ENCODE measurements at regions not wholly inside any gene's neighbourhood (a gene's known extent, or its start where the extent isn't known, plus 50 kb on each side); places are given as distances from the start of the nearest gene placed in this dataset.

DNA sequence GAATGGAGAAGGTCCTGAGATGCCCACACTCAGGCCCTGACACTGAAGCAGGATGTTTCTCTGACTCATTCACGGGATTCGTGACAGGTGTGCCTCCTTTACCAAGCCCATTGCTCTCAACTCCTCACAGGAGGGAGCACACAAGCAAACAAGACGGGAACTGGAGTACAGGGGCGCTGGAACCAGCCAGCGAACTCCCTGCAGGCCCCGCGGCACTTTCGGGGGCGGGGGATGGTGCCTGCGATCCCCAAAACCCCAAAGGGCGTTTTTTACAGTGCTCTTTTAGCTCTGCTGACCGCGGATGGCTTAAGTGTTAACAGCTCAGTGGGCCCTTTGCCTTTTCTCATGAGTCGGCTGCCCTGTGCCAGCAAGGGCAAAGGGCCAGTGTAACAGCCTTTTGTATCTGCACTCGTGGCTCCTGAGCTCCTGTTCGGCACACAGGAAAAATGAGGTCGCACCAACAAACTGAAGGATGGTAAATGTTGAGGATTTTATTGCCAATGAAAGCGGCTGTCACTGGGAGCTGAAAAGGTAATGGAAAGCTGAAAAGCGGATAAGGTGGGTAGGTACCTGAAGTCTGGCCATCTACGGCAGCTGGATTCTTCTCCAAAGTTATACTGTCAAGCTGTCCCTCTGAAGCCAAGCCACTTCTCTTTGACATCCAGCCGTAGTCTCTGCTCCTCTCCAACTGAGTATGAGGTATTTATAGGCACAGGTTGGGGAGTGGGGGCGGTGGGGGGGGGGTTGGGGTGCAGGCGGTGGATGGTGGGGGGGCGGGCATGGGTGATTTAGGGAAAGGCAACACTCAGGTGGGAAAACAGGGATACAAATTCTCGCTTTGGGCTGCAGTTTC is 65.0 kb upstream of the TRPC4 start:
- intact Hi-C loops (cut with micrococcal nuclease) = no loop called here

DNA sequence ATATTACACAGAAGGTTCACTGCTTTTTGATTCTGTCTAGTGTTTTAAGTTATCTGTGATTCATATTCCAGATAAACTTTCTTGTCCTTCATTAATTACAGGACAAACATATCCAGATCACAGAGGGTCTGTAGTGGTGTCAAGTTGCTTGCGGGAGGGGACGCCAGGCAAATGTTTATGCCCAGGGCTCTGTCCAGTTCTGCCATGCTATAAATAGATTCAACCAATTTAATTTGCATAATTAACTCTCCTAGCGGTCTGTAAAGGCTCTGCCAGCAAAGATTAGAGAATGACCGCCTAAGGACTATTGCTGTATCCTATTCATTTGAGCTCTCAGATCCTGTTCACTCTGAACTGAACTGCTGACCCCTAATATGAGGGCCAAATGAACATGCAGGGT is 59.7 kb upstream of the TRPC4 start:
- intact Hi-C loops (cut with micrococcal nuclease) = no loop called here

DNA sequence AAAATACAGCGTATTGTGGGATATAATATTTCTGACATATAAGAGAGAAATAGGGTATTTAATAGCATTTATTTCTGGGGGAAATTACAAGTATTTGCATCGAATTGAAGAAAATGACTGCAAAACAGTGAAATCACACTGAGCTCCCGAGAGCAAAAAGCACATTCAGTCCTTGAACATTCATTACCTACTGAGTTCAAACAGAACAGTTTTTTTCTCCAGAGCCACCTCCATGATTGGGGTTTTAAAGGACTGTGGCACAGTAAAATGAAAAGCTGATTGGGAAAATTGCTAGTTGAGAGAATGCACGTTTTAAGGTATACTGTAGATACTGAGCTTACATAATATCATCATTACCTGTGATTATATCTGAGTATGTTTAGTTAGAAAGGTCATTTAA is 58.0 kb upstream of the TRPC4 start:
- intact Hi-C loops (cut with micrococcal nuclease) = no loop called here

DNA sequence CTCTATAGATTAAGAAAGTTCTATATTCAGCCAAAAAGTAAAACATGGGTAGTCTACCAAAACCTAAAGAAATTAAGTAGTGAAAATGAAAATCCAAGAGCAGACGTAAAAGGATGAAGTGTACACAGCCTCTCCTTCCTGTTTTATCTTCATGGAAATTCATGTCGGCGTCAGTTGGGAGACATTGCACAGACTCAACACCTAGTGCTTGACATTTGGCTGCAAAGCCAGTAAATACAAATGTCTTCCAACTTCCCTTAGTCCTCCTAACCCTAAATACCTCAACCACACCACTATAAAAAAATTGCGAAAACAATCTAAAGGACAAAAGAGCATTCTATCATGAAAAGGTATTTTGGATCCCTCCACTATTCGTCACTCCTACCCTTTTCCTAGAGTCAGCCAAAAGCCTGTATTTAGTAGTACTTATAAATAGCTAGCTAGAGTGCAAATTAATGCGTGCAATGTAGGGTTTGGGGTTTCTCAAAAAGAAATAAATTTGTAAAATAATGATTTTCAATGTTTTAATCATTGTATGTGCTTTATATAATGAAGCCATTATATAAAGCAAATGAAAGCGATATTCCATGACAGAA is 56.4 kb upstream of the TRPC4 start:
- intact Hi-C loops (cut with micrococcal nuclease) = no loop called here

GRCh38 chr13:37923236-37923635 is 53.7 kb upstream of the TRPC4 start:
- intact Hi-C loops (cut with micrococcal nuclease) = no loop called here

DNA sequence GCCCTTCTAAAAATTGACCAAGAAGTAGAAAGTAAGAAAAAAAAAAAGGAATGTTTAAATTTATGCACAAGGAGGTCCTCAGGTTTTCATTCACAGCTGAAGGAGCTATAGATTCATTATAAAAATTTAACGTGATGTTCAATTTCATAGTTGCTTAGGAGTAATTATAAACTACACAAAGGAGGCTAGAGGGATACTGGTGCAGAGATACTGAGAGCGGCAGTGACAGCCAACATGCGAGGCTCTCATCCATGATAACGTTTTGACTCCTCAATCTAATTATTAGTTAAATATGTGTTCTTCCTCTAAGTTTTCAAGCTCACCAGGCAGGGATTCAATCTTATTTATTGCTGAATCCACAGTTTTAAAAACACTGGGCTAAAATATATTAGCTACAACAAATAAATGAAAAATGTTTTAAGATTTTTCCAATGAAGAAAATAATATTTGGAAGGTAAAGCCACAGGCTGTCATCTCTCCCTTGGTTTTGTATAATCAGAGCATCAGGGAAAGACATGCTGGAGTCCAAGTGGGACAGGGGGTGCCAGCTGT is 49.8 kb upstream of the TRPC4 start:
- intact Hi-C loops (cut with micrococcal nuclease) = no loop called here
